ENCODE measurements at regions not wholly inside any gene's neighbourhood (a gene's known extent, or its start where the extent isn't known, plus 50 kb on each side); places are given as distances from the start of the nearest gene placed in this dataset.

DNA sequence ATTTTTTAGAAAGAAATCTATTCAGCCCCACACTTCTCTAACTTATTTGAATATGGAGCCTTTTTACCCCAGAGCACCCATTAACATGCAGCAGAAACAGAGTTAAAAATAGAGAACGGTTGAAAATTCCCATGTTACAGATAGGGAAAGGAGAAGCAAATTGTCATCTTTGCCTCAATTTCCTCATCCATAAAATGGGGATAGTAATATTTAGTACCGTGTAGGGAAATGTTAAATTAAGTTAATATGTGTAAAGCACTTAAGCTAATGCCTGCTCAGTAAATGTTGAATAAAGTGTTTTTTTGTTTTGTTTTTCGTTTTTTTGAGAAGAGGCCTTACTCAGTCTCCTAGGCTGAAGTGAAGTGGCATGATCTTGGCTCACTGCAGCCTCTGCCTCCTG lies 50.3 kb downstream of the NAV1 start:
- H3K27ac ChIP-seq: no peak overlapping the region
- no peak overlapping the region for H3K4me3 ChIP-seq
- H3K4me1 ChIP-seq (replicated peaks in 1 of 2): peaks cover 0 to 12% of the 10 kb centered on the region in 2 donors
- intact Hi-C loops (cut with DNase I): no loop called here
- H3K9me3 ChIP-seq (replicated peaks in 1 of 3): no peaks in the 10 kb centered on the region
- no peaks in the 10 kb centered on the region for H3K36me3 ChIP-seq (replicated peaks in 1 of 2)
- WGBS, 4 donors: 75 to 77% (median 76%) methylated on average over 3 of the region's 3 CpGs
- DNase-seq: no peak
- TF ChIP-seq POLR2A (IDR thresholded peaks at IDR 0.05): no peak
- TF ChIP-seq, protein P1, sequence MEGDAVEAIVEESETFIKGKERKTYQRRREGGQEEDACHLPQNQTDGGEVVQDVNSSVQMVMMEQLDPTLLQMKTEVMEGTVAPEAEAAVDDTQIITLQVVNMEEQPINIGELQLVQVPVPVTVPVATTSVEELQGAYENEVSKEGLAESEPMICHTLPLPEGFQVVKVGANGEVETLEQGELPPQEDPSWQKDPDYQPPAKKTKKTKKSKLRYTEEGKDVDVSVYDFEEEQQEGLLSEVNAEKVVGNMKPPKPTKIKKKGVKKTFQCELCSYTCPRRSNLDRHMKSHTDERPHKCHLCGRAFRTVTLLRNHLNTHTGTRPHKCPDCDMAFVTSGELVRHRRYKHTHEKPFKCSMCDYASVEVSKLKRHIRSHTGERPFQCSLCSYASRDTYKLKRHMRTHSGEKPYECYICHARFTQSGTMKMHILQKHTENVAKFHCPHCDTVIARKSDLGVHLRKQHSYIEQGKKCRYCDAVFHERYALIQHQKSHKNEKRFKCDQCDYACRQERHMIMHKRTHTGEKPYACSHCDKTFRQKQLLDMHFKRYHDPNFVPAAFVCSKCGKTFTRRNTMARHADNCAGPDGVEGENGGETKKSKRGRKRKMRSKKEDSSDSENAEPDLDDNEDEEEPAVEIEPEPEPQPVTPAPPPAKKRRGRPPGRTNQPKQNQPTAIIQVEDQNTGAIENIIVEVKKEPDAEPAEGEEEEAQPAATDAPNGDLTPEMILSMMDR (IDR thresholded peaks at IDR 0.05): no peak
- H3K27me3 ChIP-seq: no peaks in the 10 kb centered on the region

DNA sequence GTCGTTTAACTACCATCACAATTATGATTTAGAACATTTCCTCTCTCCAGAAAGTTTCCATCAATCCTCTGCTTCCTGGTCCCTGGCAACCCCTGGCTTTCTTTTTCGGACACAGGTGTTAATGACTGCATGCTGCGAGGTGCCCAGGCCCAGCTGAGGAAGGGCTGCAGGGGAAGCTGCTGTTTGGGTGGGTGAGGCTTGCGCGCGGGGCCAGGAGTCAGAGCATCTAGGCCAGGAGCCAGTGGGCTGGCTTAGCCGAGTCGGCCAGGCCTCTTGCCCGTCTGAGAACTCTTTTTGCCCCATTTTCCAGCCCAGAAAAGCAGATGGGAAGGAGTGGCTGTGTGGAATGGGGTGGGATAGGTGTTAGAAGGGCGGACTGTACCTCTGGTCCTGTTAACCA lies 51.5 kb downstream of the NAV1 start:
- DNase-seq: no peak
- intact Hi-C loops (cut with DNase I): no loop called here
- Histone ChIP-seq H3K27me3 (no peaks in the 10 kb centered on the region), H3K4me3 (no peak overlapping the region), H3K4me1 (replicated peaks in 1 of 2) (peaks cover 0 to 17% of the 10 kb centered on the region in 2 donors), H3K9me3 (replicated peaks in 1 of 3) (no peaks in the 10 kb centered on the region), H3K36me3 (replicated peaks in 1 of 2) (no peaks in the 10 kb centered on the region), H3K27ac (no peak overlapping the region)
- no peak for TF ChIP-seq POLR2A (IDR thresholded peaks at IDR 0.05)
- TF ChIP-seq, protein P1 (IDR thresholded peaks at IDR 0.05): no peak
- 77 to 90% (median 89%) methylated on average over 10 of the region's 10 CpGs for WGBS, 4 donors

DNA sequence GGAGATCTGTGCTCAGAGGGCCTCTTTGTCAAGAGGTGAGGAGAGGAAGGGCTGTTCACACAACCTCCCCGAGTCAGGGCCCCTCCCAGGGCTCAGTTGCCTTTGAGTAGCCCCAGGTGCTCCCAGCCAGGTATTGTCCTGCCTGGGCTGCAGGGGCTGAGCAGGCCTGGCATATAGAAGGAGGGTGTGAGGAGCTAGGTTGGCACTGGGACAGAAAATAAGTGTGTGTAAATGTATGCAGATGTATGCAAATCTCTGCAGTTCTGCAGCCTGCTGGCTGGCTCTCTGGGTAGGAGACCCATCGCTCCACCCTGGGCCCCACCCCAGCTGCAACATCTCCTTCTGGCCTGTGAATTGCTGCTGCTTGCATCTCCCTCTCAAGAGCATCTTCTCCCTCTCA lies 52.4 kb downstream of the NAV1 start:
- TF ChIP-seq, protein P1 (IDR thresholded peaks at IDR 0.05): no peak
- no peak for TF ChIP-seq POLR2A (IDR thresholded peaks at IDR 0.05)
- H3K9me3 ChIP-seq (replicated peaks in 1 of 3): no peaks in the 10 kb centered on the region
- no peak for DNase-seq
- H3K4me3 ChIP-seq: no peak overlapping the region
- intact Hi-C loops (cut with DNase I): no loop called here
- no peaks in the 10 kb centered on the region for H3K36me3 ChIP-seq (replicated peaks in 1 of 2)
- WGBS, 4 donors: 57 to 100% (median 79%) methylated on average over 1 to 2 of the region's 2 CpGs
- peaks cover 0 to 17% of the 10 kb centered on the region in 2 donors for H3K4me1 ChIP-seq (replicated peaks in 1 of 2)
- H3K27me3 ChIP-seq: no peaks in the 10 kb centered on the region
- H3K27ac ChIP-seq: no peak overlapping the region

DNA sequence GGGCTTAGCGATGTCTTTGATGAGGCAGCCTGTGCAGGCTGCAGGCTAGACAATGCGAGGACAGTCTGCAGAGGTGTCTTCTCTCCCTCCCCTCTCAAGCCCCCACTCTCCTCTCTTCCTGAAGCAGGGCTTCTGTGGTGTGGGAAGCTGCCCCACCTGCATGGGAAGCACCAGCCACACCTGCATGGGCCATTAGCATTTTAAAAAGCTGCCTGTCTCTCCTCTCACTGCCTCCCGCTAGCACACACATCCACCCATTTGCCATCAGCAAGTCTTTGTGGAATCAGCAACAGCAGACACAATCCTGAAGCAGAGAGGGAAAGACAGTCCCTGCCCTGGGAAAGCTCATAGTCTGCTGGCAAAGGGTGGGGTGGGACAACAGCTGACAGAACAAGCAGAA lies 53.1 kb downstream of the NAV1 start:
- TF ChIP-seq POLR2A (IDR thresholded peaks at IDR 0.05): no peak
- TF ChIP-seq, protein P1 (IDR thresholded peaks at IDR 0.05): no peak
- no peaks in the 10 kb centered on the region for H3K9me3 ChIP-seq (replicated peaks in 1 of 3)
- H3K27me3 ChIP-seq: no peaks in the 10 kb centered on the region
- DNase-seq: no peak
- intact Hi-C loops (cut with DNase I): no loop called here
- H3K4me1 ChIP-seq (replicated peaks in 1 of 2): peaks cover 0 to 17% of the 10 kb centered on the region in 2 donors
- WGBS, 4 donors: 69 to 83% (median 77%) methylated on average over 3 of the region's 3 CpGs
- H3K27ac ChIP-seq: no peak overlapping the region
- no peaks in the 10 kb centered on the region for H3K36me3 ChIP-seq (replicated peaks in 1 of 2)
- no peak overlapping the region for H3K4me3 ChIP-seq
